Tibial nerve (tissue), 4 donors: ENCODE measurements at regions not wholly inside any gene's neighbourhood (a gene's known extent, or its start where the extent isn't known, plus 50 kb on each side); places are given as distances from the start of the nearest gene placed in this dataset.

Experiments used
- CTCF ChIP-seq, 5 experiments: fragments of 200-600 bp in 3 of 5; fragments of 450-650 bp in 2 of 5; sonication (generic) in 3 of 5; IDR thresholded peaks; one replicate each; pipeline ENCODE4 v1.5.1; 2016 to 2019; ENCODE audit warnings: antibody characterized with exemption in 5 of 5, mild to moderate bottlenecking in 3 of 5, moderate library complexity in 2 of 5
- EP300 ChIP-seq, 2 donors: sonication (generic); formaldehyde crosslinking; IDR thresholded peaks; one replicate each; pipeline ENCODE4 v1.6.1; 2017; ENCODE audit warnings: antibody characterized with exemption in 2 of 2, mild to moderate bottlenecking in 1 of 2
- POLR2A ChIP-seq, 2 donors: fragments of 450-650 bp; IDR thresholded peaks; one replicate each; pipeline ENCODE4 v1.6.1; 2017; ENCODE audit warnings: antibody characterized with exemption in 2 of 2, mild to moderate bottlenecking in 2 of 2, moderate library complexity in 2 of 2

- TF ChIP-seq CTCF (IDR thresholded peaks at IDR 0.05) (no peak), EP300 (IDR thresholded peaks at IDR 0.05) (no peak), POLR2A (IDR thresholded peaks at IDR 0.05) (no peak)
Measured at GRCh38 chr14:30227436-30227835, 299.8 kb upstream of the PRKD1 start.
